Caco-2 (cell line): ENCODE measurements at regions not wholly inside any gene's neighbourhood (a gene's known extent, or its start where the extent isn't known, plus 50 kb on each side); places are given as distances from the start of the nearest gene placed in this dataset.

Experiments
- BruUV-seq: library from RNA; stranded (reverse); fragments of 400-500 nt; replicated peaks from 2 replicates; lab custom pipeline; 2021; lab: Mats Ljungman, UMichigan
- CTCF ChIA-PET: fragments of 300-600 bp; sonication (Branson Sonifier 250); formaldehyde crosslinking; loops from one replicate; lab custom pipeline; 2022; ENCODE audit warnings: antibody characterized with exemption; lab: Charles Lee
- POLR2A ChIA-PET: fragments of 300-600 bp; sonication (Branson Sonifier 250); formaldehyde crosslinking; loops from one replicate; lab custom pipeline; 2022; ENCODE audit warnings: antibody characterized with exemption; lab: Charles Lee
- DNase-seq, 2 experiments: peaks; one replicate each; pipeline versions ENCODE4 v3.0.0 to v3.0.0-alpha.2; 2020 to 2022
- H3K27me3 ChIP-seq: replicated peaks from 2 replicates; pipeline ENCODE4 v1.6.0; 2011; ENCODE audit warnings: low read length; ENCODE audit not compliant: control insufficient read depth, insufficient read depth
- H3K36me3 ChIP-seq: 2 replicates; pipeline ENCODE4 v1.5.1; 2011; ENCODE audit warnings: low read length; ENCODE audit not compliant: control insufficient read depth, insufficient read depth
- H3K4me1 ChIP-seq: fragments of 250-450 bp; sonication (Bioruptor Pico); 2 replicates; pipeline ENCODE4 v1.5.1; 2020; ENCODE audit warnings: mild to moderate bottlenecking
- H3K4me3 ChIP-seq: 2 replicates; pipeline ENCODE4 v1.5.1; 2011; ENCODE audit warnings: low read depth, mild to moderate bottlenecking, control low read depth, low read length
- H3K9me3 ChIP-seq: fragments of 250-450 bp; sonication (Bioruptor Pico); 2 replicates; pipeline ENCODE4 v1.5.1; 2020; ENCODE audit warnings: mild to moderate bottlenecking, moderate library complexity
- H3K27ac Mint-ChIP-seq: one replicate; pipeline ENCODE4 v1.8.0; 2022; ENCODE audit warnings: mixed read lengths; ENCODE audit not compliant: unreplicated experiment
- H3K27me3 Mint-ChIP-seq: one replicate; pipeline ENCODE4 v1.8.0; 2022; ENCODE audit warnings: mixed read lengths; ENCODE audit not compliant: insufficient read depth, unreplicated experiment
- H3K36me3 Mint-ChIP-seq: one replicate; pipeline ENCODE4 v1.8.0; 2022; ENCODE audit warnings: mild to moderate bottlenecking, mixed read lengths; ENCODE audit not compliant: insufficient read depth, unreplicated experiment
- H3K4me1 Mint-ChIP-seq: one replicate; pipeline ENCODE4 v1.8.0; 2022; ENCODE audit warnings: low read depth, mixed read lengths; ENCODE audit not compliant: unreplicated experiment
- H3K4me3 Mint-ChIP-seq: one replicate; pipeline ENCODE4 v1.8.0; 2022; ENCODE audit warnings: mild to moderate bottlenecking, moderate library complexity, mixed read lengths; ENCODE audit not compliant: unreplicated experiment
- H3K9me3 Mint-ChIP-seq: one replicate; pipeline ENCODE4 v1.8.0; 2022; ENCODE audit warnings: mixed read lengths; ENCODE audit not compliant: unreplicated experiment
- CTCF ChIP-seq, 2 experiments: fragments of 200-600 bp in 1 of 2; IDR thresholded peaks; 1 replicate in 1 of 2; 2 replicates in 1 of 2; pipeline versions ENCODE4 v1.5.1 to v1.8.0; 2011 to 2022; ENCODE audit warnings: antibody characterized with exemption in 1 of 2, control low read depth in 1 of 2, inconsistent platforms in 1 of 2, low read depth in 1 of 2, low read length in 1 of 2, mild to moderate bottlenecking in 1 of 2, moderate library complexity in 1 of 2; ENCODE audit not compliant: insufficient read depth in 1 of 2, severe bottlenecking in 1 of 2, unreplicated experiment in 1 of 2
- intact Hi-C: fragments of 100-400 bp; cut with micrococcal nuclease; formaldehyde crosslinking; loops from one replicate; pipeline ENCODE4 v1.10.0; 2022; ENCODE audit not compliant: unreplicated experiment

GRCh38 chr12:13812168-13812567, 169.2 kb downstream of the GRIN2B start:
- intact Hi-C loops: no loop called here
- Mint-ChIP-seq H3K36me3 (no peaks in the 10 kb centered on the region), H3K9me3 (no peaks in the 10 kb centered on the region), H3K4me1 (peaks cover 12% of the 10 kb centered on the region), H3K27ac (no peak overlapping the region), H3K4me3 (no peak overlapping the region), H3K27me3 (no peaks in the 10 kb centered on the region)
- H3K36me3 ChIP-seq: no peaks in the 10 kb centered on the region
- no TSS peak for BruUV-seq
- no peaks in the 10 kb centered on the region; the same call in 1 of the 2 replicates for H3K4me1 ChIP-seq
- CTCF ChIA-PET: no interaction called here
- no peaks in the 10 kb centered on the region for H3K27me3 ChIP-seq
- TF ChIP-seq CTCF (IDR thresholded peaks at IDR 0.05; ENCODE audit: insufficient read depth in 1 of 2, low read depth in 1 of 2, low read length in 1 of 2, severe bottlenecking in 1 of 2, unreplicated experiment in 1 of 2): no peak
- H3K9me3 ChIP-seq: no peaks in the 10 kb centered on the region
- DNase-seq: no peak
- POLR2A ChIA-PET: interaction anchor here (0.5 kb wide), 1 partner anchor 202 kb away, joined by 3 read pairs; no protein-coding TSS in a partner anchor
- H3K4me3 ChIP-seq: no peak overlapping the region

- no peak overlapping the region for H3K4me3 ChIP-seq
- H3K36me3 ChIP-seq: no peaks in the 10 kb centered on the region
- Mint-ChIP-seq H3K27me3 (no peaks in the 10 kb centered on the region), H3K4me1 (peaks cover 12% of the 10 kb centered on the region), H3K36me3 (no peaks in the 10 kb centered on the region), H3K9me3 (no peaks in the 10 kb centered on the region), H3K27ac (no peak overlapping the region), H3K4me3 (no peak overlapping the region)
- no peaks in the 10 kb centered on the region for H3K27me3 ChIP-seq
- no peaks in the 10 kb centered on the region; the same call in 1 of the 2 replicates for H3K4me1 ChIP-seq
- no TSS peak for BruUV-seq
- no peak for DNase-seq
- ChIA-PET POLR2A (no interaction called here), CTCF (no interaction called here)
- no peak for TF ChIP-seq CTCF (IDR thresholded peaks at IDR 0.05; ENCODE audit: insufficient read depth in 1 of 2, low read depth in 1 of 2, low read length in 1 of 2, severe bottlenecking in 1 of 2, unreplicated experiment in 1 of 2)
- no peaks in the 10 kb centered on the region for H3K9me3 ChIP-seq
- intact Hi-C loops: no loop called here
Measured at GRCh38 chr12:13811061-13811460, 170.3 kb downstream of the GRIN2B start.

- ChIA-PET POLR2A (no interaction called here), CTCF (no interaction called here)
- Histone ChIP-seq H3K27me3 (no peaks in the 10 kb centered on the region), H3K9me3 (no peaks in the 10 kb centered on the region), H3K4me1 (no peaks in the 10 kb centered on the region), H3K4me3 (no peak overlapping the region), H3K36me3 (no peaks in the 10 kb centered on the region)
- no peaks in the 10 kb centered on the region for H3K4me1 Mint-ChIP-seq
- TF ChIP-seq CTCF (IDR thresholded peaks at IDR 0.05; ENCODE audit: insufficient read depth in 1 of 2, low read depth in 1 of 2, low read length in 1 of 2, severe bottlenecking in 1 of 2, unreplicated experiment in 1 of 2): no peak
- no peaks in the 10 kb centered on the region for H3K27me3 Mint-ChIP-seq
- no TSS peak for BruUV-seq
- intact Hi-C loops: no loop called here
- no peaks in the 10 kb centered on the region for H3K36me3 Mint-ChIP-seq
- H3K27ac Mint-ChIP-seq: no peak overlapping the region
- no peaks in the 10 kb centered on the region for H3K9me3 Mint-ChIP-seq
- no peak for DNase-seq
- no peak overlapping the region for H3K4me3 Mint-ChIP-seq
Measured at GRCh38 chr12:13805041-13805440, 176.4 kb downstream of the GRIN2B start.
